ENCODE measurements at regions not wholly inside any gene's neighbourhood (a gene's known extent, or its start where the extent isn't known, plus 50 kb on each side); places are given as distances from the start of the nearest gene placed in this dataset.

- no peak for DNase-seq (ENCODE audit: low read depth)
- TF ChIP-seq, protein P1, sequence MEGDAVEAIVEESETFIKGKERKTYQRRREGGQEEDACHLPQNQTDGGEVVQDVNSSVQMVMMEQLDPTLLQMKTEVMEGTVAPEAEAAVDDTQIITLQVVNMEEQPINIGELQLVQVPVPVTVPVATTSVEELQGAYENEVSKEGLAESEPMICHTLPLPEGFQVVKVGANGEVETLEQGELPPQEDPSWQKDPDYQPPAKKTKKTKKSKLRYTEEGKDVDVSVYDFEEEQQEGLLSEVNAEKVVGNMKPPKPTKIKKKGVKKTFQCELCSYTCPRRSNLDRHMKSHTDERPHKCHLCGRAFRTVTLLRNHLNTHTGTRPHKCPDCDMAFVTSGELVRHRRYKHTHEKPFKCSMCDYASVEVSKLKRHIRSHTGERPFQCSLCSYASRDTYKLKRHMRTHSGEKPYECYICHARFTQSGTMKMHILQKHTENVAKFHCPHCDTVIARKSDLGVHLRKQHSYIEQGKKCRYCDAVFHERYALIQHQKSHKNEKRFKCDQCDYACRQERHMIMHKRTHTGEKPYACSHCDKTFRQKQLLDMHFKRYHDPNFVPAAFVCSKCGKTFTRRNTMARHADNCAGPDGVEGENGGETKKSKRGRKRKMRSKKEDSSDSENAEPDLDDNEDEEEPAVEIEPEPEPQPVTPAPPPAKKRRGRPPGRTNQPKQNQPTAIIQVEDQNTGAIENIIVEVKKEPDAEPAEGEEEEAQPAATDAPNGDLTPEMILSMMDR (IDR thresholded peaks at IDR 0.05; ENCODE audit: insufficient read depth, low read depth, low read length, missing control alignments) = no peak
- no peak overlapping the region for H3K4me3 ChIP-seq (ENCODE audit: low read length)
Observed at GRCh38 chr2:4085186-4085585, 381.8 kb downstream of the DCDC2C start.

GRCh38 chr2:4090668-4091630 is 387.6 kb downstream of the DCDC2C start:
- no peak overlapping the region for H3K4me3 ChIP-seq (ENCODE audit: low read length)
- DNase-seq (ENCODE audit: low read depth) = no peak
- TF ChIP-seq, protein P1 (IDR thresholded peaks at IDR 0.05; ENCODE audit: insufficient read depth, low read depth, low read length, missing control alignments) = no peak

GRCh38 chr2:4091869-4092268 is 388.5 kb downstream of the DCDC2C start:
- TF ChIP-seq, protein P1 (IDR thresholded peaks at IDR 0.05; ENCODE audit: insufficient read depth, low read depth, low read length, missing control alignments) = no peak
- no peak for DNase-seq (ENCODE audit: low read depth)
- H3K4me3 ChIP-seq (ENCODE audit: low read length) = no peak overlapping the region

DNA sequence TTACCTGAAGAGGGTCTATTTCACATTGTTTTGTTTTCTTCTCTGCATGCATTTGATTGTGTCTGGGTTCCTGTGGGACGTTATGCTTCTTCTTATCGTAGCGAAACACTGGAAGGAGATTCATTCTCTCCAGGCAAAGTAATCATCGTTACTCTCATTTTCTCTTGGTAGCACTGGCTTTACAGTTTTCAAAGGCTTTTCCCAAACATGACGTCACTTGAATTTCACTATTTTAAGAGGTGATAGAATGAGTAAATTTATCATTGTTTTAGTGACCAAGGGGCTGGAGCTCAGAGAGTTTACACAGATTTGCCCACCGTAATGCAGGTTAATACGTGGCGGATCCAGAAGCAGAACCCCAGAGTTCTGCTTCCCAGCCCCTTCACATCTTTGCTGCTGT is 391.4 kb downstream of the DCDC2C start:
- TF ChIP-seq, protein P1 (IDR thresholded peaks at IDR 0.05; ENCODE audit: insufficient read depth, low read depth, low read length, missing control alignments) = no peak
- H3K4me3 ChIP-seq (ENCODE audit: low read length) = no peak overlapping the region

DNA sequence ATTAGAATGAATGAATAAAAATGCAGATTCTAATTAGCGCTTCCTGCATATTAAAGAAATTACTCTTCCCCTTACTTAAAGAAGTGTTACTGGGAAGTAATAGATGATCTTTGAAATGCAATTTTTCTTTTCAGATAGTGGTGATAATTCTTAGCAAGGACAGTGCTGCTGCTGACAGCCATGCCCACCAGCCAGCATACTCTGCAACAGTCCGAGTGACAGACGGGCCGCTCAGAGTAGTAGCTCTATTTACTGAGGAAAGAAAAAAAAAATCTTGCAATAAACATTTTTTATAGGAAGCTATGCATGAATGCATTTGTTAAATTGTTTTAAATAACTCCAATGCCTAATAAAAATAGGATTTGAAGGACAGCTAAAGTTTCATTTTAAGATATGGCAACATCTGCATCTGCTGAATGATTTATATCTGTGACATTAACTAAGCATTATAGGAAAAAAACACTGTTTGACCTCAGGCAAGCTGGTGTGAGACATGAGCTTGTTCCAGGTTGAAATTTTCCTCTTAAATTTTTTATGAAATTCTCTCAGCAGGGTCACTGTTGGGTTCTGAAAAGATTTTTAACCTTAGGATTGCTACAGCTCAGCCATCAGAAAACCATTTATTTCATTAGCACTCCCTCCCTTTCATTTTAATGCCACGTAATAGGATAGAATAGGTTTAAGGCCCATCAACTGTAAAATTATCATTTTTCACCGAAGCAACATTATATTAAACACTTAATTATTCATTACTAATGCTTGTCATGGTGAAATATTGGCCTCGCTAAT is 393.8 kb downstream of the DCDC2C start:
- DNase-seq (ENCODE audit: low read depth) = no peak

More for the DNA sequence above, 391.4 kb downstream of the DCDC2C start:
- DNase-seq (ENCODE audit: low read depth) = no peak

DNA sequence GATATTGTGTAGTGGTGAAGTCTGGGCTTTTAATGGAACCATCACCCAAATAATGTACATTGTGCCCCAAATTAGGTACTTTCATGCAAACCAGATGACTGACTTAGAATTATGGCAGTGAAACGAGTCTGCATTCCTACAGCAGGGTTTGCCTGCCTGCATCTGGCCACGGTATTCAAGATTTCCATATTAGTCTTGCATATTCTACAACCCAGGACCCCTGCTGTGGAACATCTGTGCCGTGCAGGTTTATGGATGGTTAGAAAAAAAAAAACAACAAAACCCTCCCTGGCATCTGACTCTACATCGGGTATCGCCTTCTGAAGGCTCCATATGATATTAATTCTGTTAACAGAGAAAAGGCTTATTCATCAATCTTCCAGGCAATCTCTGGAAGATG is 394.8 kb downstream of the DCDC2C start:
- TF ChIP-seq, protein P1 (IDR thresholded peaks at IDR 0.05; ENCODE audit: insufficient read depth, low read depth, low read length, missing control alignments) = no peak
- DNase-seq (ENCODE audit: low read depth) = no peak
- no peak overlapping the region for H3K4me3 ChIP-seq (ENCODE audit: low read length)

More for the DNA sequence above, 393.8 kb downstream of the DCDC2C start:
- H3K4me3 ChIP-seq (ENCODE audit: low read length) = no peak overlapping the region
- TF ChIP-seq, protein P1 (IDR thresholded peaks at IDR 0.05; ENCODE audit: insufficient read depth, low read depth, low read length, missing control alignments) = no peak

All from epithelial cell of esophagus (primary cell).